NCI-H2029 treated with DMSO at 0.1 percent for 48 hours (cell line): ENCODE measurements at regions not wholly inside any gene's neighbourhood (a gene's known extent, or its start where the extent isn't known, plus 50 kb on each side); places are given as distances from the start of the nearest gene placed in this dataset.

Source experiments
- DNase-seq: peaks from one replicate; lab custom pipeline; 2025; lab: John Stamatoyannopoulos, UW

DNA sequence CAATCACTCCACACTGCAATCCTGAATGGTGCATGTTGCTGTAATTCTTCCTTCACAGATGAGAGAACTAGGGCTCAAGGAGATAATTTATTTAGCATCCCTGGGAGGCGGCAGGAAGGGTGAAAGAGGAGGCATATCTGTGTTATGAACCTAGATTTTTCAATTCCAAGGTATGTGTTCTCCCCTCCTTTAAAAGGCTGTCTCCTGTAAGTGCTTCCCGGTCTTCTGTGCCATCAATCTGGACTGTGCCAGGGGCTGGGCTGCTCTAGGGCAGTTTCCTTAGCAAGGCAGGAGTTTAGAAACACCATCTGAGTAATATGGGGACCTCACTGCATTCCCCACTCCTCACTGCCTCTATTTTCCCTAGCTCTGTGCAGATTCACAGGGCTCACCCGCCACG is 185.0 kb downstream of the RFC3 start:
- no peak for DNase-seq

DNA sequence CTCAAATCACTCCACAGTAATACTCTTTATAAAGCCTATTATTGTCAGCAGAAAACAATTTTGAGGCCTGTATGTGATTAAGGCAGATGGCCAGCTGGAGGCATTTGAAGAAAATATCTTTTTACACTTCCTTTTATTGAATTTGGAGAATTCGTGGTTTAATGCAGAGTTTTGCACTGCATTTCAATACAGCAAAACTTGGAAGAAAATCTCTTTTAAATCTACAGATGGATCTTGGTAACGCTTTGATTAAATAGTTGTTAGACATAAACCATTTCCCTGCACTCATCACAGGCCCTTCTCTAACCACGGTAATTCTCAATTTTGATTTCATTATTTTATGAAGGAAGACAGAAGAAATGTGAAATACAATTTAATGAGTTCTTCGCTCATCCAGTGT is 185.7 kb downstream of the RFC3 start:
- DNase-seq: no peak

DNA sequence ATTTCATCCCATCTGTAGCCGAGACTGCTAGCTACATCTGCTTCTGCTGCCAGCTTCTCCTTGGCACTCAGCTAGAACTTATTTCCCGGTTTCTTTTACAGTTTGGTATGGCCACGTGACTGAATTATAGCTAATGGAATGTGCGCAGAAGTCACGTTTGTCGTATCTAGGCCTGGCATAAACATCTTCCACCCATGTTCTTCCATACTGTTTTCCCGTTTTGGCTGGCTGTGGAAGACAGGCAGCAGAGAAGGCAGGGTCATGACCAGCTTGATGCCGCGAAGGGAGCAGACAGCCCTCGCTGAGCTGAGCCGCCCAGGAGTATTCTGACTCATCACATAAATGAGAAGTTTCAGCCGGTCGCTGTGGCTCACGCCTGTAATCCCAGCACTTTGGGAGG is 186.7 kb downstream of the RFC3 start:
- DNase-seq: no peak

DNA sequence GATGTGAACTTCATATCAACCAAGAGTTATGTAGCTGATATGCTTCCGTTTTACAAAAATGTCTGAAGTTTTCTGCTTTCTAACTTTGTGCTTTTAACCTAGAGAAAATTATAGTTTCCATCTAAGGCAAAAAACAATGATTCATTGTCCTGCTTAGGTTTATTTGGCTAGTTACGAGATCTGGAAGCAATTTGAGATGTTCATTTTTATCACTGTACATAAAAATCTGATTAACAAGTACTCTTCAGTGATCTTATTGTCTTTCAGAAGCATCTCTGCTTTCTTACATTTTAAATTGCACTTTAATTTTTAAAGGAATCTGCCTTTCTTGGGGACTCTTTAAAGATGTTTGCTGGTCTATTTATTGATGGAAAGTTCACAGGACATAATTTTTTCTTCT is 188.1 kb downstream of the RFC3 start:
- no peak for DNase-seq

DNA sequence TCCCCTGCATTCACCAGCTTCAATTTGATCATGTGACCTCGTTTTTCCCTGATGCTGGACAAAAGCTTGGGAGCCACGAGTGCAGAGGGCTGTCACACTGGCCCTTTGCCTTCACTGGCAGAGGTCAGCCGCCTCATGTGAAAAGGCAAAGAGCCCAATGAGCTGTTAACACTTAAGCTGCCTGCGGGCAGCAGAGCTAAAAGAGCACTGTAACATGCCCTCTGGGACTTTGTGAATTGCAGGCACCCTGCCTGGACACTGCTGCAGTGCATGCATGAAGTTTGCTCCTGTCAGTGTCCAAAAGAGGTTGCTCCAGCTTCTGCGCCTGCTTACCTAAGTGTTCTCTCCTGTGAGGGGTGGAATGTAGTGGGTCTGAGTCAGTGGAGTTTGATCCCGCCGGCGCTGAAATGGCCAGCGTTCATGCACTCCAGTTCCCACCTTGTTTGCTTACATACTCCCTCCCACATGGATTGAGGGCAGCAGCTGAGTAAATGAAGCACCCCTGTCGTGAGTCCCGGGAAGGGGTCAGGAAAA is 193.7 kb downstream of the RFC3 start:
- no peak for DNase-seq

DNA sequence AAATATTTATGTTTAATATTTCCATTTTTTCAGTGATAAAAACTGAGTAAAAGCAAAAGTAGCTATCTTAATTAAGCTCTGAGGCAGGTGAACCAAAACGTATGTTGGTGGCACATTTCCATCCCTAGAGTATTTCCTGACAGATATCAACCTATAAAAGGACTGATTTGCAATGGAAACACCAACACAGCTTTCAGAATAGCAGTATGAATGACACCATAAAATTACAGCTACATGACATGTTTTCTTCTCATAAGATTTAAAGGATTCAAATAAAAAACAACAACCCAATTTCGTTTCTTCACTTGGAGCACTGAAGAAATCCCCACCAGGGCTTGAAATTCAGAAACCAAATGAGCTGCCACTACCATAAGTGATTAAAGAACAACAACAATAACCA is 194.4 kb downstream of the RFC3 start:
- no peak for DNase-seq

DNA sequence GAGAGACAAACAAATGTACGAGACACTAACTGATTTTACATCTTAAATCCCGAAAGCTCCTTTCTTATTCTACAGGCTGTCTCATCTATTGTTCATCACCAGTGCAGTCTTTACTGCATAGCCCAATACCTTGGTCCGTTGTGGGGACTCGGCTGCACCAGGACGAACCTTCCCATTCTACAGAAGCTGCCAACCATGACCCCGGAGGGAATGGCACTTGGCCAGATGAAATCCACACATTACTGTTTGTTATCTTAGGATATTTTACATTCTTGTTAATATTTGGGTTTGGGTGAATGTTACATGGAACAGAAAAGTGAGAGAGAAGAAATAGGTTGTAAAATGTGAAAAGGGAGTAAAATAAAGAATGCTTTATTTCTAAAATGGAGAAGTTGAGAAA is 195.1 kb downstream of the RFC3 start:
- DNase-seq: no peak

DNA sequence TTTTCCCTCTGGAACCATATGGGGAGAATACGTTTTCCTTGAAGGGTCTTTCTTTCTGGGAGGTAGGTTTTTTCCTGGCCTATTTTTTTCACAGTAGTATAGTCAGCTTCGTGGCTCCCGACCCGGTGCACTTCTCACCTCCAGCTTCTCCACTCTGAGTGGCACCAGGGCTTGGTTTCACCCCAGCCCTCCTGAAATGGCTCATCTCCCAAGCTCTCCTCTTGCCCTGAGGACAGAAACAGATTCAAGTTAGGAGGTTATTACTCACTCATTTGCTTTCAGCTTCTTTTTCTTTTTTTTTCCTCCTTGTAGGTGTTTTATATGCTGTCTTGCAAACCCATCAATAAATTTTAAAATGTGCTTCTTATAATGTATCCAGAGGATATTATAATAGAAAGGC is 199.3 kb downstream of the RFC3 start:
- no peak for DNase-seq

DNA sequence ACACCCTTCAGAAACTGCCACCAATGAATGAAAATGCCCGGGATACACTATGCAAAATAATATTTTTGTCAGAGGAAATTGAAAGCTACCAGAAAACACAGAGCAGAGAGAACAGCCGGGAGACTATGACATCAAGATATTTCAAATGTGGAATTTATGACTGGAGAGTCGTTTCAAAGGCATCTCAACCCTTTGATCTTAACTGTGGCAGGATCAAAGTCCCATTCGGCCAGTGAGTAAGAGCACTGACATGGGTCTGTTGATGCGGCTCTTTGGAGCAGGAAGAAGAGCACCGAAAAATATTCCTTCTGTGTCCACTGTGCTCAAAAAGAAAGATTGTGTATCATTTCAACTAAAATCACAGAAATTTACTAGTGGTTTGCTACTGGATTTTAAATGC is 201.9 kb downstream of the RFC3 start:
- DNase-seq: no peak

DNA sequence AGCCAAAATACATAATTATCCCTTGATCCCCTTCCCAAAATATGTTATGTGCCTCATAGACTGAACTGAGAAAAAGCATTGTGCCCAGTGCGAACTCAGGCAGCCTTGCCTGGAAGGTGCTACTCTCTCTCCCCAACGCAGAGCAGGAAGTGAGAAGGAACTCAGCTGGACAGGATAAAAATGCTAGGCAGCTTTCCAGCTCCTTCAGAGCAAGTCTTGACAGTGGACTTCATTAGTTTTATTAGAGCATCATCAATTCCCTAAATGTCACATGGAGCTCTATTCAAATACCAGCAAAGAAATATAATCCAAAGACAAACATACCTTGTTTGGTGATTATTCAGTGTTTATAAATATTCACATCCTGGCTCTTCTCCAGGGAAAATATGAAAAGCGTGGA is 202.4 kb downstream of the RFC3 start:
- no peak for DNase-seq

DNA sequence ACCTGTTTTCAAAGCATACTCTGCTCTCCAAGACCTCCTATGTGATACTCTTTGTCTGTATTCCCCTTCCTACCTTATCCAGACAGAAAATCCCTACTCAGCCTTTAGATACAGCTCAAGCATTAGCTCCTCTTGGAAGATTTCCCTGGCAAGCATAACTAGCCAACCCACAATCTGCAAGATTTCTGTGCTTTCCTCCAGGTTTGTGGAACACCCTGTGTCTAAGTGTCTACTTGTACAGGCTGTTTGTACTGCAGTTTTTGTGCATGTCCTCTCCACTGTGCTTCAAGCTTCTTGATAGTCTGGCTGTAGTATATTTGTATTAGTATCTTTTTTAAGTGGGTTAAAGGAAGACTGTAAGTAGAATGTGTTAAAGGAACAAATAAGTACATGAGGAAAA is 203.7 kb downstream of the RFC3 start:
- DNase-seq: no peak

DNA sequence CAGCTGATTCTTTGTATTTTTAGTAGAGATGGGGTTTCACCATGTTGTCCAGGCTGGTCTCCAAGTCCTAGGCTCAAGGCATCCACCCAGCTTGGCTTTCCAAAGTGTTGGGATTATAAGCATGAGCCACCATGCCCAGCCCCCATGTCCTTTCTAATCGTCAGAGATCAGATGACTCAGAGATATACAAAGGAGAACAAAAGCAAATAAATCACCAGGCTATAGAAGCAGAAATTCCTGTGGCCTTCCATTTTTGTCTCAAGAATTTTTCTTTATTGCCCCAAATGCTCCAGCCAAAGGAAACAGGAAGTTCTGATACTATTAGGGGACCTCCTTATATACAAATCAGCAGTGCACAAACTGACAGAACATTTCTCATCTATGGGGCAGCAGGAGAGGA is 207.8 kb downstream of the RFC3 start:
- DNase-seq: no peak

DNA sequence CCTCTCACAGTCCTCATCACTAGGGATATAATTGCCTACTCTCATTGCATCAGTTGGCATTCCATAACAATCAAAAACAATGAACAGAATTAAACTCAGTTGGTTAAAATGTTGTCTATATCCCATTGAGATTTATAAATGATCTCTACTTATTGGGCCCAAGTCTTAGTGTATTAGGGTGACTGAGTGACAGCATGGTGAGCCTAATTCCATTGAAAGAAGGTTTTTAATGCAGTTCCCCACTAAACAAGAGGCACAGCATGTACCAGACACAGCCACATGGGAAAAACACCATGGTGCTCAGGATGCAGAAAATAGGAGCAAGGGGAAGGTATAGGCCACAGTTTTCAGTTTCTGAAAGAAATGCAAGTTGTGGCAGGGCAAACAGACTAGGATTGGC is 208.4 kb downstream of the RFC3 start:
- no peak for DNase-seq

DNA sequence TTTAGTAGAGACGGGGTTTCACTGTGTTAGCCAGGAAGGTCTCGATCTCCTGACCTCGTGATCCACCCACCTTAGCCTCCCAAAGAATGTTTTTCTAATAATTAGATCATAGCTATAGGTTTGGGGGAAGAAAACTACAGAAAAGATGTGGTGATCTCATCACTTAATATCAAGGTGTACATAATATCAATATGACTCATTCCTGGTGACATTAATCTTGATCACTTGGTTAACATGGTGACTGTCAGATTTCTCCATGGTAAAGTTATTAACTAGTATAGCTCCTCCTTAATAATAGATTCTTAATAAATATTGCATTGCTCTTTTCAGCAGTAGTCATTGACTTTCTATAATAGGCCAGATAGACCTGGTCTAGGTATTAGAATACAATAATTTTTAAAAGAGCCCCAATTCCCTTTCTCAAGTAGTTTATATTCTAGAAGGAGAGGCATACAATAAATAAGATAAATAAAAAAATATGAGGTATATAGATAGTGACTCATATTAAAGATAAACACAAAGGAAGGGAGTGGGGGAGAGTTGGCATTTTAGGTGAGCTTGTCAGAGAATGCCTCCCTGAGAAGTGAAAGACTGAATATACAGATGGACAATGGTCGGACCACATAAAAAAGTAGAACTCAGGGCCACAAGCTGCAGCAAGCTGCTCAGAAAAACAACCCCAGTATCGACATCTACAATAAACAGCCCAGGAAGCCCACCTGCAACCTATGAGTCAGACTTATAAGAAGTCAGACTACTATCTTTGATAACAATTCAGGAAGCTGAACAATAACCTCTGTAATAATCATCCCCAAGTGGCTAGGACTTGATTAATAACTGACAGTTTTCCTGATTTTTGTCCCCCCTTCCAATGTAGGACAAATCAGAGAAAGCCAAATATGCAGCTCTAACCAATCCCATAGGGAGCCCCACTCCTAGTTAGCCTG is 210.8 kb downstream of the RFC3 start:
- DNase-seq: no peak

DNA sequence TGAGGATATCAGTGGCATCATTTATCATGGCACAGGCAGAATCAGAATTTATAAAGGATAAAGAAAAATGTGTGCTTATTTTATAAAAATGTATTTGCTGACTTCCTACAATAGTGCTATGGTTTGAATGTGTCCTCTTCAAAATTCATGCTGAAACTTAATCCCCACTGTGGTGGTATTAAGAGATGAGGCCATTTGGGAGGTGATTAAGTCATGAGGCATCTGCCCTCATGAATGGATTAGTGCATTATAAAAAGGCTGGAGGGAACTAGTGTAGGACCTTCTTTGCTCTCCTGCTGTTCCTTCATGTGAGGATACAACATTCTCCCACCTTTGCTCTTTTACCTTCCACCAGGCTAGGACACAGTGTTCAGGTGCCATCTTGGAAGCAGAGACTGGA is 212.8 kb downstream of the RFC3 start:
- no peak for DNase-seq

DNA sequence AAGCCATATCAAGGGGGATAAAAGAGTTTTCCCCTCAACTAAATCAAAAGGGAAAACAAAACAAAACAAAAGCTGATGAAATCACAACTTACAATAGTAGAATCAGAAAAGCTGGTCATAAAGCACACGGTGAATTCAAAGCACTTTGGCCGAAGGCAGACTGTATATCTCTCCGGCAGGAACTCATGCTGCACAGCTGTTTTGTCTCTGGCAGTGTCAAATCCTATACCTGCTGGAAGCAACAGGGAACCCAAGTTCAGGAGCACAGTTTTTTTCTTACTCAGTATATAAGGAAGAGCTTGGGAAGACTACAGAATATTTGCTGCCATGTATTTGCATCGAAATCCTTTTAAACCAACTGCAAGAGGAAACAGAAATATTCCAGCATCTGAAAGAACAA is 213.7 kb downstream of the RFC3 start:
- DNase-seq: no peak

DNA sequence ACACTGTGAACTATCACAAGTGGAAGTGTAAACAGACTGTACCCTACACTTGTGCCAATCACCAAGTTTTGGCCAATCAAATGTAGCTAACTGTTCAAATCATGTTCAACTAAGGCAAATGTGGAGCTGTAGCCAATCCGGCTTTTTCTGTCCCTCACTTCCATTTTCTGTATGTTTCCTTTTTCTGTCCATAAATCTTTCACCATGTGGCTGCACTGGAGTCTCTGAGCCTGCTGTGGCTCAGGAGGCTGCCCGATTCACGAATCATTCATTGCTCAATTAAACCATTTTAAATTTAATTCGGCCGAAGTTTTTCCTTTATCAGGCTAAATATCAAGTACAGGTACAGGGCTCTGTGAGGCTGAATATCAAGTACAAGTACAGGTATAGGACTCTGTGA is 216.5 kb downstream of the RFC3 start:
- no peak for DNase-seq

DNA sequence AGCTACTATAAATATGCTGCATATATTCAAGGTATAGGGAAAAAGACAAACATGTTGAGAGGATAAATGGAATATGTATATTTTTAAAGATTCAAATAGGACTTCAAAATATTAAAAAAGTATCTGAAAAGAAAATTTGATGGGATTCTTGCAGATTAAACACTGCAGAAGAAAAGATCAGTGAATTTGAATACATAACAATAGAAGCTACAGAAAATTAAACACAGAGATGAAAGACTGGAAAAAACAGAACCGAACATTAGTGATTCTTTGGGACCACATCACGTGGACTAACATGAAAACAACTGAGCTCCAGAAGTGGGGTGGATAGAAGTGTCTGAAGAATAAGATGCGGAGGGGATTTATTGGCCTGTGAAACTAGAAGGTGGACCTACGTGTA is 217.2 kb downstream of the RFC3 start:
- DNase-seq: no peak

DNA sequence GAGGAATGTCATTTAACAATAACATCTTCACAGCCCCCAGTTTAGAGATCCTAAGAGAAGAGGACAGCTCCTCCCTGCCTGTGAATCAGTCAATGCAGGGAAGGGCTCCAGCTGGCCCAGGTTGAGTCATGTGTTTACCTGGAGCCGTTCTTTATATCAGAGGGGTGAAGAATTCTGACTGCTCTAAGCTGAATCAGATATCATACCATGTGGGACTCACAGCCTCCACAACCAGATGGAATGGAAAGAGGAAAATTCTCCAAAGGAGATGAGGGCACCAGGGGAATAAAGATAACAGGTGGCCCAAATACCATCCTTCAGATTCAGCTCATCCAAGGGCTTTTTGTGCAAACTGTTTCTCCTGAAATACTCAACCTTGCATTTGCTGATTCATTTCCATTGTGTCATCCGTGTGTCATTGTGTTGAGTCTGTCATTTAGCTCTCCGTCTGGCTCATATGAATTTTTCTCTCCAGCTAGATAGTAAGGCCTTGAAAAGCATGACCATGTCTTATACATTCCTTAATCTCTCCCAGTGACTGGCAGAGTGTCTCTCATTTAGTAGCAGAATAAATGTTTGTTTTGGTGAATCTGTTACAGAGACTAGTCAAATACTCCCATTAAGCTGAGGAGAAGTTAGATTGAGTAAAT is 217.9 kb downstream of the RFC3 start:
- DNase-seq: no peak

DNA sequence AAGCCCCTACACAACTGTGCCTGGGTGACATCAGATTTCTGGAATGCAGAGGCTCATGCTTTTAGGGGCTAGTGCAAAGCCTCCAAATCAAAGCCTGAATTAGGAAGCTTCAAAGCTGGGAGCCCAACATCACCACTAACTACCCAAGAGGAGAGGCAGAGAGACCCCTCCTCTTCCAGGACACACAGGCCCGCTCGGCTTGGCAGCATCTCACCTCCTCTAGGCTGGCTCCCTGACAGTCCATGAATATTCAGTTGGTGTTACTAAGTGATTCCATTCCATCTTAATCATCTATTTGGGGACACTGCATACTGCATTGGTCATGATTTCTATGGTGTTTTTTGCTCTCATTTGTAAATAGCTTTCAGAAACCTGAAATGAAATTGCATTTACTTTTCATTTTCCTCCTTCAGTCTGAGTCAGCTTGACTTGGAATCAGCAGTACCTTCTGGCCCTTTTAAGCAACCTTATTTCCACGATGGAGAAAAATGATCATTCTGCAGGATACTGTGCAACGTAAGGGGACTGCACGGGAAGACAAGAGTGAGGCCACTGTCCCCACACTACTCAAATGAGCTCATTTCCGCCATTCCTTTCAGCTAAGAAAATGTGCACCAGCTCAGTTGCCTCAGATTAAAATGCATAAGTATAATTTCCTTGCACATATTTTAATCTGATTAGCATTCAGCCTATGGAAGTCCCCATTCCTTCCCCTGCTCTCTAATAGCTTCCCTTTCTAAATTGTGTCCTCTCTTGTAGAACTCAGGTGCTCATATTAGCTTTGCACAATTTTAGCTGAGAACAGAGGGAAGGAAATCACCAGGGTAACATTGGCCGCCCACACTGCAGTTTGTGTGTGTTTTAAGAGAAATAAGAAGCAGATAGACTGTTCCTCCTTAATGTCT is 219.9 kb downstream of the RFC3 start:
- no peak for DNase-seq

DNA sequence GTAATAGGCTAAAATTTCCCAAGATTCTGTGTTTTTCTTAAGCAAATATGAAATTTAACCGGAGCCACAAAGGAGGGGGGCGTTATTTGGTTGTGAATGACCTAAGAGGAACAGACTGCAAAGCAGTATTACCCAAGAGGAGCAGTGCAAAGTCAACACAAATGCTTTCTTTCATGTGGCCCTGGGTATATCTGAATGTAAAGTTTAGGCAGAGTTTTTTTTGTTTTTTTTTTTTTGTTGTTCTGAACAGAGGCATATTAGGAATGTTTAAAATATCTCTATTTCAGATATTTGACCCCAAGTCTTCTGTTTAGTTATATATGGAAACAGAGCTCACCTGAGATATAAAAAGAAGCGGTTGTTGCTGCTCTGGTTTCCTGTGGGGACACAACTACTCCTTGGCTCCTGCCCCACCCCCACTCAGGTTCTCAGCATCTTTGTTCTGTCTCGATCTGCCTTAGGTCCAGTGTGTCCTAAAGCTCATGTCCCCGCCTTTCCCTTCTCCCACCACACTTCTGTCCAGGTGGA is 220.7 kb downstream of the RFC3 start:
- DNase-seq: no peak

DNA sequence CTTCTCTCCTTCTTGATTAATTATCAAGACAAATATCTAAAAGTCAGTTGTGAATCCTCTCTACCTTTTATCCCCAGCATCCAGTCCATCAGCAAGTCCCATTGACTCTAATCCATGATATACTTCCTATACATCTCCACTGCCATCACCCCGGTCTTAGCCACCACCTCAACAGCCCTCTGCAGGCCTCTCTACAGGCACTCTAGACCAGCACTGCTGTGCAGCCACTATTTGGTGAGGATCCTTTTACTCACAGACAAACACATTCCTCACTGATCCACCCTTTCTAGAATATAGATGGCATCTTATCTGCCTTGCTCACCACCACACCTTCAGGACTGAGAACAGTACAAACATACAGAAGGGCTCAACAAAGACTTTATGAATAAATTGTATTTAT is 221.7 kb downstream of the RFC3 start:
- no peak for DNase-seq
